NCI-H1436 (cell line): ENCODE measurements at regions not wholly inside any gene's neighbourhood (a gene's known extent, or its start where the extent isn't known, plus 50 kb on each side); places are given as distances from the start of the nearest gene placed in this dataset.
"Not testable (repeated sequence)": the region's sequence is repeated elsewhere in the genome, so short reads cannot be mapped to it uniquely, and the experiment has no call there.

Experiments
- DNase-seq: peaks from one replicate; lab custom pipeline; 2025; lab: John Stamatoyannopoulos, UW

DNA sequence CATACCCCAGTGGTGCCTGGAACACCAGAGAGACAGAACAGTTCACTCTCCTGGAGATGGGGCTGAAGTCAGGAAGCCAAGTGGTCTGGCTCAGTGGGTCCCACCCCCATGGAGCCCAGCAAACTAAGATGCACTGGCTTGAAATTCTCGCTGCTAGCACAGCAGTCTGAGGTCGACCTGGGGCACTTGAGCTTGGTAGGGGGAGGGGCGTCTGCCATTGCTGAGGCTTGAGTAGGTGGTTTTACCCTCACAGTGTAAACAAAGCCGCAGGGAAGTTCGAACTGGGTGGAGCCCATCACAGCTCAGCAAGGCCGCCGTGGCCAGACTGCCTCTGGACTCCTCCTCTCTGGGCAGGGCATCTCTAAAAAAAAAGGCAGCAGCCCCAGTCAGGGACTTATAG, 272.0 kb downstream of the KLF13 start:
- no peak for DNase-seq

DNA sequence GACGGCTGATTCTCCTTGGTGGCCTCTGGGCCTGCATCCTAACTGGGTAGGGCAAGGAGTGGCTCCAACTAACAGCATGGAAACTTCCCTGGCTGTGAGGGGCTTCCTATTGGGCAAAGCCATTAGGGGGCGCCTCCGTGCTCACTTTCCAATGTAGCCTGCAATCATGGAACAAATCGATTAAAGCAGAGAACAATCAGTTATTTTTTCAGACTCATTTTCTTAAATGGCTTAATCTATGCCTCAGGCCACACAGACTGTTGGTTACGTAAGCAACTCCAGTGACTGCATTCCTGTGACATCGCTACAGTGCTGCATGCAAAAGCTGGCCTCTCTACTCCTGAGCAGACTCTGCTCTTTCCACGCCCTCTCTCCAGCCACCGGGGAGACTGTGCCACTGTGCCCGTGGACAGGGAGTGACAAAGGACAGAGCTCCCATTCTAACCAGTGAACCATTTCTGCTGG, 278.9 kb downstream of the KLF13 start:
- peak; percentile 59 for DNase-seq

GRCh38 chr15:31606194-31606669, 279.6 kb downstream of the KLF13 start:
- no peak for DNase-seq

GRCh38 chr15:31606931-31607497, 280.4 kb downstream of the KLF13 start:
- DNase-seq, result no peak

DNA sequence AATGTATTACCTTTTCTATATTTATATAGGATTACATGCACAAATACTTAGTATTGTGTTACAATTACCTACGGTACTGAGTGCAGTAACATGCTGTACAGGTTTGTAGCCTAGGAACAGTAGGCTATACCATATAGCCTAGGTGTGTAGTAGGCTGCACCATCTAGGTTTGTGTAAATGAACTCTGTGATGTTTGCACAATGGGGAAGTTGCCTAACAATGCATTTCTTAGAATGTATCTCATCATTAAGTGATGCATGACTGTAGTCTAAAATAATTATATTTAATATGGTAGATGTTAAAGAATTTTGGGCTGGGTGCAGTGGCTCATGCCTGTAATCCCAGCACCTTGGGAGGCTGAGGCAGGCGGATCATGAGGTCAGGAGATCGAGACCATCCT, 281.0 kb downstream of the KLF13 start:
- no peak for DNase-seq

GRCh38 chr15:31609258-31609681, 282.6 kb downstream of the KLF13 start:
- DNase-seq, result peak; percentile 79

DNA sequence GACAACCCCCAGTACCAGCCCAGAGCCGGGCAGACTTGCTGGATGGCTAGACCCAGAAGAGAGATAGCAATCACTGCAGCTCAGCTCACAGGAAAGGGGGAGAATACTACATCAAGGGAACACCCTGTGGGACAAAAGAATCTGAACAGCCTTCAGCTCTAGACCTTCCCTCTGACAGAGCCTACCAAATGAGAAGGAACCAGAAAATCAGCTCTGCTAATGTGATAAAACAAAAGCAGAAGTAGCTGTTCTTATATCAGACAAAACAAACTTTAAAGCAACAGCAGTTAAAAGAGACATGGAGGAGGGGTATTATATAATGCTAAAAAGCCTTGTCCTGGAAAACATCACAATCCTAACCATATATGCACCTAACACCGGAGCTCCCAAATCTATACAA, 283.3 kb downstream of the KLF13 start:
- no peak for DNase-seq

- DNase-seq, result no peak
Observed at GRCh38 chr15:31615643-31616415, 289.2 kb downstream of the KLF13 start.

DNA sequence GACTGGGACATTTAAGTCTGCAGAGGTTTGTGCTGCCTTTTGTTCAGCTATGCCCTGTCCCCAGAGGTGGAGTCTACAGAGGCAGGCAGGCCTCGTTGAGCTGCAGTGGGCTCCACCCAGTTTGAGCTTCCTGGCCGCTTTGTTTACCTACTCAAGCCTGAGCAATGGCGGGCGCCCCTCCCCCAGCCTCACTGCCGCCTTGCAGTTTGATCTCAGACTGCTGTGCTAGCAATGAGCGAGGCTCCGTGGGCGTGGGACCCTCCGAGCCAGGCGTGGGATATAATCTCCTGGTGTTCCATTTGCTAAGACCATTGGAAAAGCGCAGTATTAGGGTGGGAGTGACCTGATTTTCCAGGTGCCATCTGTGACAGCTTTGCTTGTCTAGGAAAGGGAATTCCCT, 296.7 kb downstream of the KLF13 start:
- not testable (repeated sequence) for DNase-seq

GRCh38 chr15:31624115-31624514, 297.5 kb downstream of the KLF13 start:
- not testable (repeated sequence) for DNase-seq

DNA sequence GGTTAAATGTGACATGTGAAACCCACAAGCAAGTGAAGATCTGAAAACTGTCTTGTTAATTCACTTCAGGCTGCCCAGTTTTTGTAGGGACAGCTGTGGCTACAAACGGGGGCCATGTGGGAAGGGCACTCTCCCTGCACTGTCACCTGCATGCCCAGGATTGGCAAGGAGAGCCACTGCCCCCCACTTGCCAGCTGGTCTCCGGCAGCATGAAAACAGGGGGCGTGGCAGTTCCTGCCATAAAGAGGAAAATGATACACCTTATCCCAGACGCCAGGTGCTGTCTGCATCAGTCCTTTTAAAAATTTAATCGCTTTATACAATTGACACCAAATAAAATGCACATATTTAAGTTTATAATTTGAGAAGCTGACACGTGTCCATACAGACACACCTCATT, 309.1 kb downstream of the KLF13 start:
- peak; percentile 60 for DNase-seq

GRCh38 chr15:31636911-31637310, 310.3 kb downstream of the KLF13 start:
- not testable (repeated sequence) for DNase-seq

GRCh38 chr15:31643955-31644354, 317.3 kb downstream of the KLF13 start:
- DNase-seq, result not testable (repeated sequence)

DNA sequence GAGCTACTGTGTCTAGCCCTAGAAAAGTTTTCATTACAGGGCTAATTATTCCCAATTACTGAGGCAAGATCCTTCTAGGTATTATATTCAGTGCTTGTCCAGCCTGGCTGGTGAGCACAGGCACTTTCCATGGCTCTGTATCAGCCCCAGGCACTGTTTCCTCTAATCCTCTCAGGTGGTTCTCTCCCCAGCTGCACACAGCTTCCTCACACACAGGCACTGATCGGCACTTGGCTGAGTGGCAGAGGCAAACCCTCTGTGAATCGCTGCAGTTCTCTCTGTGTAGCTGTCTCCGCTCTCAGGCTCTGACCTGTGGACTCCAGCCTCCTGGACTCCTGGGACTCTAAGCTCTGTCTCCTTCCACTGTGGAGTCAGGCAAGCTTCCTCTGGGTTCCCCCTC, 318.1 kb downstream of the KLF13 start:
- not testable (repeated sequence) for DNase-seq

DNA sequence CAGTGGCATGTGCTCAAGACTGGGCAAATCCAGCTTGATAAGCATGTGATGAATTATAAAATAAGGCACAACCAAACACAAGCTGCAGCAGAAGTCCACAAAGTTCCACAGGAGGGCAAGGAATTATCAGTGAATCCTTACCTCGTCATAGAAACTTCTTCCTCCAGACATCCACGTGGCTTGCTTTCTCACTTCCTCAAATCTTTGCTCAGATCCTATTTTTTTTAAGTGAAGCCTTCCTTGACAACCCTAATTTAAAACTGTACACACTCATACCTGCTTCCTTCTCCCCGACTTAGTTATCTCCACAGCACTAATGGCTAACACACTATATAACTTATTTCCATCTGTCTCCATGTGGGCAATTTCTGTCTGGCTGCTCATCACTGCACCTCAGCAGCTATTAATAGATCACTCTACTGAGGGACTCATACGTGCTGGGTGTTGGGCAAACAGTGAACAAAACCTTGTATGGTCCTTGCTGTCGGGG, 320.7 kb downstream of the KLF13 start:
- not testable (repeated sequence) for DNase-seq

DNA sequence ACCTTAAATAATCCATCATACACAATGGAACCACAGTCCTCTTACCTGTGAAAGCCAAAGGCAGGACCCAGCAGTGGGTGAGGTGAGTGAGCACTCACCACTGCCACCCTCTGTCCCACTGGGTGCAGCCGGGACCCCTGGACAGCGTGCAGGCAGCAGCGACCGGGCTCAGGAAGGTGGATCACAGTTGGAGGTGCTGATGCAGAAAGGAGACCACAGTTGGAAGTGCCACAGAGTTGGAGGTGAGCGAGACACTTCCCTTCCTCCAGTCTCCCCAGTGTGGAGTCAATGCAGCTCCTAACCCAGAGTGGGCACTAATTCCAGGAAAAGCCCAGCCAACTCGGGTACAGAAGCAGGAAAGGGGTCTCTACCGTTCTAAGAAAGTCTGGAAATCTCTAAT, 323.0 kb downstream of the KLF13 start:
- not testable (repeated sequence) for DNase-seq

DNA sequence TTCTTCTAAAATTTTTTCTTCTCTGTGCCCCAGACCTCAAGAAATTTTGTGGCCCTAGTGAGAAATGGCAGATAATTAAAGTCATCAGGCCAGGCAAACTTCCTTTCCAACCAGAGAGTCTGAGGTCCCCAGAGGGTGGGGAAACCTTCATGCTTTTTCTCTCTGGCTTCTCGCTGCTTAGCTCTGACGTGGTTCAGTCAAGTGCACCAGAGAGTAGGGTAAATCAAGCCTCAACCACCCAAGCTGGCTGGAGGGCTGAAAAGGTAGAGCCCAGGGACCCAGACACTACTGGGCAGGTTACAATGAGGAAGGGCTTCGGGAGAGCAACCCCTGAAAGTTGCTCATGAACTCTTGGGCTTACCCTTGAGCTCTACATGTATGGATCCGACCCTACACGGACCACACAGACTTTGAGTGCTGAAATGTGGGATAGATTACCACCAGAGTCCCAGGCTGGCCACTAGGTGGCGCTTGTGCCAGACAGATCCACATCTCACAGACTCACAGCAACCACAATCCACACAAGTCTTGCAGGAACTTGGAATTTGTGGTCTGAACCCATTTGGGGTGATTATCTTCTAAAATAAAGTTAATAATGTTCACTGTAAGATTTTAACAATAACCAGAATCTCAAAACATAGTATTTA, 323.5 kb downstream of the KLF13 start:
- not testable (repeated sequence) for DNase-seq

DNA sequence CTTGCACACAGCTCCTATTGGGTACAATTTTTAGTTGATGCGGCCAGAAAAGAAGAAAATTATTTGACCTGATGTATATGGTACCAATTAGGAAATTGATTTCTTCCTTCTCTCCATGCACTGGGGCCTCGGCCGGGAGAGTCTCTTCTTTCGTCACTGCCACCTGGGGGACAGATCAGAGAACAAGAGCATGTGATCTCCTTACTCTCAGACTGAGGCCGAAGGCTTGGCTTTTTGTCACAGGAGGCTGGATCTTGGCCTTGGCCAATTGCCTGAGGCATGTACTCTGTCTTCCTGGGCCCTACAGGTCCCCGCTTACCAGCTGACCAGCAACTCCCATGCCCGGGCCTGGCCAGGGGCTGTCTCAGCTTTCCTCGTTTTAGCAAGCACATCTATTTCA, 330.3 kb downstream of the KLF13 start:
- DNase-seq, result not testable (repeated sequence)

DNA sequence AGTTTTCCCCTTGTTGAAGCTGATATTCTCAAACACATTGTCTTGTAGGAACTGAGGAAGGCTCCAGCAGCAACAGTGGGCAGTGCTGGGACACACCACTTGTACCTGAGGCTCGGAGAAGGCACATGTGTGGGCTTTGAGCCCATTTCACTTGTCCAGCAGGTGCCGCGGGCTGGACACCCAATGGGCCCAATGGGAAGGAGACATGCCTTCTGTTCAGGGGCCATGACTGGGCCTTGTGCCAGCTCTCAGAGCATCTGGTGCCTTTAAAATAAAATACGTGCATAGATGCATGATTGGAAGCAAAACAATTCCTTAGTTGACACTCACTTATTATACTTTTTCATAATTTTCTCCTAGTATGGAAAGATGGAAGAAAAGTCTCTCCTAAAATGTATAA, 334.2 kb downstream of the KLF13 start:
- DNase-seq, result no peak

- DNase-seq, result not testable (repeated sequence)
Observed at GRCh38 chr15:31665732-31666131, 339.1 kb downstream of the KLF13 start.

DNA sequence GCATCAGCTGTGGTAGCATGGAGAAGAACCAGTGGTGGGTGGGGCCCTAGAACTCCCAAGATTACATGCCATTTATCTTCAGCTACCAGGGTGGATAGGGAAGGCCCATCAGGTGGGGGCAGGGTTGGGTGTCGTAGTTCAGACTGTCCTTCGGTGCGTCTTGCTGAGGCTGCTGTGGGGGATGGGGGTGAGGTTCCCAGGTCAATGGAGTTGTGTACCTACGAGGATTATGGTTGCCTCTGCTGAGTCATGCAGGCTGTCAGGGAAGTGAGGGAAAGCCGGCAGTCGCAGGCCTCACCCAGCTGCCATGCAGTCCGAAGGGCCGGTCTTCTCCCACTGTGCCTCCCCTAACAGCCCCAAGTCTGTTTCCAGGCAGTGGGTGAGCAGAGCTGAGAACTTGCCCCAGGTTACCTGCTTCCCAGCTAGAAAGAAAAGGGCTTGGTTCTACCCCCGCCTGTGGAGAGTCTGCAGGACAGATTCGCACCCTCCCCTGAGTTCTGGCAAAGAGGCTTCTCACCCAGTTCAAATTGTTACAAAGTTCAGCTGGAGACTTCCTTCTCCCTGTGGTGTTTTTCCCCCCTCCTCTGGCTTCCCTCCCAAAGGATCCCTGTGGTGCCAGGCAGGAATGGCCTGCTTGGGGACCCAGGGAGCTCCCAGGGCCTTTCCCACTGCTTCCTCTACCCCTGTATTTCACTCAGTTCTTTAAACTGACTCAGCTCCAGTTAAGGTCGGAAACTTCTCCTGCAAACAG, 342.7 kb downstream of the KLF13 start:
- DNase-seq, result not testable (repeated sequence)

DNA sequence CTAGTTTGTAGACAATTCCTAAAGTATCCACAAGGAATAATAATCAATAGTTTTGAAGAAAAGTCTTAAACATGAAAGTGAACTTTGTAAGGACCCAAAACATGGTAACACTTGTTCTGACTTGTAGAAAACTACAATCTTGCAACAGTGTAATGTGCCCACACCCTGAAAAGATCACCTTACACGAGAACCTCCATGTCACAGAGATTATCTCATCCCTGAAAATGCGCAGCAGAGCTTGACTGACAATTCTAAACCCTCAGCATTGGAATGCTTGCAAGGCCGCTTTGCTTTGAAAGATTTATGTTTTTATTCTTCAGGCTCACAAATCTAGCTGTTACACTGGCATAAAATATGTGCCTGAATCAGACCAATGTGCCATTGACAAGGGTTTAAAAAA, 346.6 kb downstream of the KLF13 start:
- not testable (repeated sequence) for DNase-seq
